HG03439 (cell line): ENCODE measurements at regions not wholly inside any gene's neighbourhood (a gene's known extent, or its start where the extent isn't known, plus 50 kb on each side); places are given as distances from the start of the nearest gene placed in this dataset.
"Not testable (repeated sequence)": the region's sequence is repeated elsewhere in the genome, so short reads cannot be mapped to it uniquely, and the experiment has no call there.

Experiments used
- ATAC-seq: cut with Tn5 transposase; IDR thresholded peaks from one replicate; pipeline ENCODE4 v1.9.1; 2021; ENCODE audit warnings: mild to moderate bottlenecking, moderate library complexity; ENCODE audit not compliant: unreplicated experiment

DNA sequence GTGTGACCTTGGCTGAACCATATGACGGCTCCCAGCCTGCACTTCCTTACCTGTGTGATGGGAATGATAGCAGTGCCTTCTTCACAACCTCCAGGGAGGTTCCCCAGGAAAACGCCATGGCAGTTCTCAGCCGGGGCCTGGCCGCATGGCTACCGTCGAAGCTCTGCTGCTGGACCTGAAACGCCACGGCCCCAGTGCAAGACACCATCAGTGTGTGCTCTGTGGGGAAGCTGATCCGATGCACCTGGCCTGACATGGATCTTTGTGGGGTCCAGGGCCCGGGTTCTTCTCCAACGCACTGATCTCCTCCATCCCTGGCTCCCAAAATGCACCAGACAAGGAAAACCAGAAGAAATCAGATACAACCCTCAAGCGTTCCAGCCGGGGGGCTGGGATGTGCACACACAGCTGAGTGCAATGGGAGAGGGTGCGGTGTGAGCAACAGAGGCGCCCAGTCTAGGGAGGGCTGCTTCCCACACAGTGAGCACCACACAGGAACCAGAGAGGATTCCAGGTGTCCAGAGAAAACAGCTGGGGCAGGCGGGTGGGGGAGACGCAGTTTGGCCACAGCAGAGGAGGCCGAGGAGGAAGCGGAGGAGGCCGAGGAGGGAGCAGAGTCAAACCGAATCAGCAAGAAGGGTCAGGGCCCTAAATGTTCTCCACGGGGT, 54.3 kb upstream of the ZNF469 start:
- ATAC-seq, result no peak

DNA sequence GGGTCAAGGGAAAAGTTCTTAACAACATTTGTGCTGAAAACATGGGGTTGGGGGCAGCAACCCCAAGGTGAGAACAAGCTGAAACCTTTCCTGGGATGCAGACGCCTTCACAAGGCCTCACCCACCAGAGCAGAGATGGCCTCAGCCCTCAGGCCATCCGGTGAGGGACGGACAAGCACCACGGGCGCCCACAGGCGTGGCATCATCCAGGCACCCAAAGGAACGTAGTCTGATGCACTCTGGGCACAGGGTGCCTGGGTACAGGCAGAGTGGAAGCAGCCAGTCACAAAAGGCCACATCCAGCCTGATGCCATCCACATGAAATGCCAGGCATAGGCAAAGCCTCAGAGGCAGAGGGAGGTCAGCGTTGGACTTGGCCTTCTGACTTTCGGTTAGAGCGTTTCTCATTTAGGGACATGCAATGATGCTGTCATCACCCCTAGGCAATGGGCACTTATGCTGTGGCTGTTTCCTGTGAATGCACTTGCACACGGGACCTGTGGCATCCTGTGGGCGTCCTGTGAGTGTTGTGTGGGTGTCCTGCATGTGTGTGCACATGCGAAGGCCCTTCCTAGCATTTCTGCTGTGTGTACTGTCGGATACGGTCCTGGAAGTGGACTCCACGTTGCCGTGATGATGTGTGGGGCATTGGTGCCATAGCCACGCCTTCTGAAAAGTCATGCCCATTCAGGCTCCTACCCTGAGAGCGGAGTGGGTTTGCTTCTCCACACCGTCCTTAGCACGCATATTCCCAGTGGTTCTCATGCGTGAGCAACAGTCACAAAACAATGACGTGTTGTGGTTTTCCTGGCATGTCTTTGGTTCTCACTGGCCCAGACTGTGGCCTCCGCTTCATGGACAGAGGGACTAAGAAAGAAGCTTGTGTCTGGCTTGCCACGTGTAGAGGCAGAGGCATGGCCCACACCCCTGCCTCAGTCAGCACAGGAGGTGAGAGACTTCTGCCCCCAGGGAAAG, 52.7 kb upstream of the ZNF469 start:
- no peak for ATAC-seq

DNA sequence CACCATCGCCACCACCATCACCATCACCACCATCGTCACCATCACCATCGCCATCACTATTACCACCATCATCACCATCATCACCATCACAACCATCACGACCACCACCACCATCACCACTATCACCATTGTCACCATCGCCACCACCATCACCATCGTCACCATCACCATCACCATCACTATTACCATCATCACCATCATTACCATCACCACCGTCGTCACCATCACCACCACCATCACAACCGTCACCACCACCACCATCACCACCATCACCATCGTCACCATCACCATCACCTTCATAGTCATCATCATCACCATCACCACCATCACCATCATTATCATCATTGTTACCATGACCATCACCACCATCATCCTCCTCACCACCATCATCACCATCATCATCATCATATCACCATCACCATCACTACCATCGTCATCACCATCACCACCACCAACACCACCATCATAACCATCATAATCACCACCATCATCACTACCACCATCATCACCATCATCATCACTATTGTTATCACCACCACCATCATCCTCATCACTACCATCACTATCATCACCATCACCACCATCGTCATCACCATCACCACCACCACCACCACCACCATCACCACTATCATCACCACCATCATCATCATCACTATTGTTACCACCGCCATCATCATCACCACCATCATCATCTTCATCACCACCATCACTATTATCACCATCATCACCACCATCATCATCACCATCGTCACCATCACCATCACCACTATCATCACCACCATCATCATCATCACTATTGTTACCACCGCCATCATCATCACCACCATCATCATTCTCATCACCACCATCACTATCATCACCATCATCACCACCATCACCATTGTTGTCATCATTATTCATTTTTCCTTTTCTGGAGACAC, 51.5 kb upstream of the ZNF469 start:
- ATAC-seq, result no peak

DNA sequence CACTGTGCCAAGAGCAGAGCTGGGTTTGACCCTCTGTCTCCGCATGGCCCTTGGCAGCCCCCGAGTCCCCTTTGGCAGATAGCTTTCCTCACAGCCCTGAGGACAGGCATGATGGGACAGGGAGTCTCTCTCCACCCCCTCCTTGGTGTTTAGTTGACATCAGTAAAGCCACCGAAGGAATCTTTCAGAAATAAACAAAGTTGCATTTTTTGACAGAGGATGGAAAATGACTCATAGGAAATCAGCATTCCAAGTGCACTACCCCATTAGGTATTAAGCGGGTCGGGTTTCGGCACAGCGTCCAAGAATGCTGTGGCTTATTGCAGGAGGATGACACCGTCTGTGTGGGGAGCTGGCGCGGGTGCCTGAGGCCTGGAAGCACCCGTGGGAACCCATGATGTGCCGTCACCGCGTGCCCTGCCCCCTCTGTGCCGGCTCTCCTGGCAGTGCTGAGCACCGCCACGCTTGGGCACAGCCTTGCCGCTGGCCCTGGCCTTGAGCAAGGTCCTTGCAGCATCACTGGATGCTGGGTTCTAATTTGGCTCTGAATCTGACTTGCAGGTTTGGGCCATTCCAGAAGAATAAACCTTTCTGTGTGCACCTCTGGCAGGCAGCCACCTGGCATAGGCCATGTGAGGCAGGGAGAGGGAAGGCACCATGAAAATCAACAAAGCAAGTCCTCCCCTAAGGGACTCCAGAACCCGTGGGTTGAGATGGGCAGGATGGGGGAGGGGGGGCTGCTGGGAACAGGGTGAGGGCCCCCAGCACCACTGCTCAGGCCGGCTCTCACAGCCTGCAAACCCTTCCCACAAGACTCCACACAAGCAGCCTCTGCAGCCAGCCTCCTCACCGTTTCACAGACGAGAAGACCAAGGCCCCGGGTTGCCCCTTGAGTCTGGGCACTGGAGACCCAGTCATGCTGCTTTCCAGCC, 50.5 kb upstream of the ZNF469 start:
- no peak for ATAC-seq

DNA sequence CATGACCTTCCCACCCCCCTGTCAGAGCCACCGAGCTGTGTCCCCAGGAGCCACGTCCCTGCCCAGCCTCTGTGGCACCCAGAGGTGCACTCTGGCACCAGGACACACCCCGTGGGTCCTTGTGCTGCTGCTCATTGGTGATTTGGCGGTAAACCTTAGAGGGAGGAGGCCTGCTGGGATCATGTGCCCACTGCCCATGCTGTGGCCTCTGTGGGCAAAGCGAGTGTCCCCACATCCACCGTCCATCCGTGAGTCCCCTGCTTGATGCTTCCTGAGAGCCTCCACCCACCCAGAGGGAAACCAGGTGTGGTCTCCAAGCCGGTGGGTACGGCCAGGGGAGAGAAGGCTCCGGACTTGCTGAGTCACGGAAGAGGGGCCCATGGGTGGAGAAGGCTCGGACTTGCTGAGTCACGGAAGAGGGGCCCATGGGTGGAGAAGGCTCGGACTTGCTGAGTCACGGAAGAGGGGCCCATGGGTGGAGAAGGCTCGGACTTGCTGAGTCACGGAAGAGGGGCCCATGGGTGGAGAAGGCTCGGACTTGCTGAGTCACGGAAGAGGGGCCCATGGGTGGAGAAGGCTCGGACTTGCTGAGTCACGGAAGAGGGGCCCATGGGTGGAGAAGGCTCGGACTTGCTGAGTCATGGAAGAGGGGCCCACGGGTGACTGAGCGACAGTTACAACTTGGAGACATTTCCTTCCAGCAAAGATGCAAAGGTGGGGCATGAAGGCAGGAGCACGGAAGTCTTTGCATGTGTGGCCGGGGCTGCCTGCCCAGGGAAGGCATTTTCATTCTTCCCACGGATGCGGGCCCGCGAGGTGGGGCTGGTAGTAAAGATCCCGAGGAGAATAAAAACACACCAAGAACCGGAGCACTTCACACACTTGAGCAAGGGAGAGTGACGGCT, 49.6 kb upstream of the ZNF469 start:
- not testable (repeated sequence) for ATAC-seq
